HG02970 (cell line): ENCODE measurements at regions not wholly inside any gene's neighbourhood (a gene's known extent, or its start where the extent isn't known, plus 50 kb on each side); places are given as distances from the start of the nearest gene placed in this dataset.
"Not testable (repeated sequence)": the region's sequence is repeated elsewhere in the genome, so short reads cannot be mapped to it uniquely, and the experiment has no call there.

Experiments used
- ATAC-seq: cut with Tn5 transposase; IDR thresholded peaks from one replicate; pipeline ENCODE4 v1.9.1; 2021; ENCODE audit warnings: mild to moderate bottlenecking, moderate library complexity, moderate number of reproducible peaks; ENCODE audit not compliant: unreplicated experiment, low FRiP score

- ATAC-seq: no peak
Observed at GRCh38 chr5:168073991-168074800, 217.2 kb upstream of the WWC1 start.

DNA sequence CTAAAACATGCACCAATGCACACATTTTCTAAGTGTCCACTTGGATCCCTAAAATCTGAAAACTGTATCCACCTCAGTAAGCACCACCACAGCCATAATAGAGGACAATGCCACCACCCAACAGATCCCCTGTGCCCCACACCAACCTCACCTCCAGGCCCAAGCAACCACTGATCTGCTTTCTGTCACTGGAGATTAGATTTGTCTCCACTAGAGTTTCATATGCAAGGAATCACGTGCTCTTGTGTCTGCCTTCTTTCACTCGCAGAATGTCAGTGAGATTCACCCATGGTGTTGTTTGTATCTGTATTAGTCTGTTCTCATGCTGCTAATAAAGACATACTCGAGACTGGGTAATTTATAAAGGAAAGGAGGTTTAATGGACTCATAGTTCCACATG is 216.1 kb upstream of the WWC1 start:
- ATAC-seq: no peak

- no peak for ATAC-seq
Observed at GRCh38 chr5:168076561-168076991, 214.9 kb upstream of the WWC1 start.

GRCh38 chr5:168085261-168086031 is 206.0 kb upstream of the WWC1 start:
- ATAC-seq: no peak

DNA sequence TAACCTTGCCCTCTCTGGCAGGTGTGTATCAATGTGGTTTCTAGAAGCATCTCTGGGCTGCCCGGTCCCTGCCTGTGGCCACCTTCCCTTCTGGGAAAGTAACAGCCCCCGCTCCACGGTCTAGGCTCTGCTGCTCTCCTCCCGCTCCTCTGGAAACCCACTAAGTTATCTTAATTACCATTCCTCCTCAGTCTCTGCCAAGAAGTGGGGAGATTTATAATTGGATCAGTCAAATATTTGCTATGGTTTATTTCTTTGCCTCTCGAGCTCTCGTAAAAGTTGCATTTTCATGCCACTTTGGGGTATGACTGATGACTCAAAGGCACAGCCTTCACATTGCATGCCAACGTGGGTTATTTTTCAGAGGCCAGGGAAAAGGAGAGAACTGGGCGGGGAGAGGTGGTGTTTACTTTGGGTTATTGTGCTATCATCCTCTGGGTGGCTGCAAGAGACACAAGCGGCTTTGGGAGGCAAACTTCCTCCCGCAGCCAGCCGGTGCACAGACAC is 205.3 kb upstream of the WWC1 start:
- no peak for ATAC-seq

- no peak for ATAC-seq
Observed at GRCh38 chr5:168086746-168087145, 204.7 kb upstream of the WWC1 start.

- no peak for ATAC-seq
Observed at GRCh38 chr5:168088410-168089173, 202.9 kb upstream of the WWC1 start.

GRCh38 chr5:168089201-168089887 is 202.1 kb upstream of the WWC1 start:
- ATAC-seq: no peak

DNA sequence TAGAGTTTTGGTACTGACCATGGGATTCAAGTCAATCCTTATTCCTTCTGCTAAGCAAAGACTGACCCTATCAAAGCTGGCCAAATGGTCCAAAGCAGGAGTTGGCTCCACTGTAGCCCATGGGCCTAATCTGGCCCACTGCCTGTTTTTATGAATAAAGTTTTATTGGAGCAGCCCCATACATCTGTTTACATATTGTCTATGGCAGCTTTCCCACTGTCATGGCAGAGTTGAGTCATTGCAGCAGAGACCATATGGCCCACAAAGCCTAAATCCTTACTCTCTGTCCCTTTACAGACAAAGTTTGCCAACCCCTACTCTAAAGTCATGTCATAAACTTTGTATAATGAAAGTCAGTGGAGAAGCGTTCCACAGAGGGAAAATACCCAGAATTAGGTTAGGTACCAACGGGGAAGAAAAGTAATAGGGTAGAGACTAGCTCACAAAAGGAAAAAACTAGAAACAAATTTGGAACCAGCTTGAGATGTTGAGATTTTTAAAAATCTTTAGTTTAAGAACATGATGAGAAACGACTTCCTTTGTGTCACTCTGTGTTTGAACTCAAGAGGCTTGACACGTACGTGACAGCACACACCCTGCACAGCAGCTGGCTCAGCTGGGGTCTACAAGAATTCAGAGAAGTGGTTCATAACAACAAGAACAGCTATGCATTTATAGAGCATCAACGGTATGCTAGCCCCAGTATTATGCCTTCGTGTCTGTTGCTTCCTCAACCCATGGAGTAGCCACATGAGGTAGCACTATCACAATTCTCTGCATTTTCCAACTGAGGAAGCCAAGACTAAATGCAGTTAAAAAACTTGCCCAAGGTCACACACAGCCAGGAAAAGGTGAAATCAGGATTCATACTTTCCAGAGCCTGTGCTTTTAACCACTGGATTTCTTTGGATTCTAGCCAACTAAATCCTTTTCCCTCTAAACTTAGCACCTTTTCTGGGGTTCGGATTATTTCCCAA is 198.9 kb upstream of the WWC1 start:
- ATAC-seq: no peak

GRCh38 chr5:168093200-168093910 is 198.1 kb upstream of the WWC1 start:
- no peak for ATAC-seq

- no peak for ATAC-seq
Observed at GRCh38 chr5:168096525-168096924, 194.9 kb upstream of the WWC1 start.

- ATAC-seq: no peak
Observed at GRCh38 chr5:168097876-168098653, 193.4 kb upstream of the WWC1 start.

GRCh38 chr5:168101352-168101751 is 190.1 kb upstream of the WWC1 start:
- ATAC-seq: no peak

GRCh38 chr5:168103018-168103417 is 188.4 kb upstream of the WWC1 start:
- ATAC-seq: not testable (repeated sequence)

DNA sequence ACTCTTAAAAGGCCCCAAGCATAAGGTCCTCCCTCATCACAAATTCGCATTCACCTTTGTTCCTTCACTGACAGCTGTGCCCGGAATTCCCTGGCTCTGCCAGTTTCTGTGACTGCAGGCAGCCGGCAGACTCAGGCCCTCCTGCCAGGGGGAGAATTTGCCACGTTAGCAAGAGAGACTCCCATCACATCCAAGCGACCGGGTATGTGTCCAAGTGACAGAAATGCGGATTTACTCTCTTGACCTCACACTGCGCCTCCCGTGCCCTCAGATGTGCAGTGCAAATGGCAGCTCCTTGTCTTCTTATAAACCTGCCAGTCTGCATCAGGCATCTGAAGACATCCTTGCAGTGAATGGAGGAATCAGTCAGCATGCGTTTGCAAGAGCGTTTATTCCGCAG is 187.1 kb upstream of the WWC1 start:
- no peak for ATAC-seq

DNA sequence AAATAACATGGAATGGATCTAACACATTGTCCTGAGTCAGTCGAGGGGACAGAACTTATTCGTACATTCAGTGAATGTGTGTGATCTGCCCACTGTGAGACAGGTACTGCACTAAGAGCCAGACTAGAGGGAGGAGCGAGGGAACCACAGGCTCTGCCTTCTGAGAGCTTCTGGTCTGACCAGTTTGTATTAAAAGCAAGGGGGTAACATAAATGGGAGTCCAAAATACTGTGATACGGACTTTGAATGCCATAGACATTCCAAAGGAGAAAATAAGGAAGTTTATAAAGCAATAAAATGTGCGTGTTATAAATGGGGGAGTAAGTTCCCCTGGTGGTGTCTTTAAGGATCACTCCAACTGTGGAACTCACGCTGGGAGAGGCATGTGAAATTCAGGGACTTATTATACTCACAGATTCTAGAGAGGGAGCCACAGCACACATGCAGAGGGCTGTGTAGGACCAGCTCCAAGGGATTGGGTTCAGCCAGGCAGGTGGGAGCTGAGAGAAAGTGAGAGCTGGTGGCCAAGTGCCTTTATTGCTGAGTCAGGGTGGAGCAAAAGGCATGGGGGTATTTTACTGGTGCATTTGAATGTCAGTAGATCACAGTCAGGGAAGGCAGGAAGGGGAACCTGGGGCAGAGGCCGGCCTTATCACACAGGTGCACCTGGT is 186.5 kb upstream of the WWC1 start:
- no peak for ATAC-seq
